SIG-M5 (cell line): ENCODE measurements at regions not wholly inside any gene's neighbourhood (a gene's known extent, or its start where the extent isn't known, plus 50 kb on each side); places are given as distances from the start of the nearest gene placed in this dataset.
"Not testable (repeated sequence)": the region's sequence is repeated elsewhere in the genome, so short reads cannot be mapped to it uniquely, and the experiment has no call there.

ENCODE experiments used
- DNase-seq: peaks from one replicate; lab custom pipeline; 2025; lab: John Stamatoyannopoulos, UW

GRCh38 chr14:43296061-43296460 lies 1211.0 kb downstream of the FSCB start:
- not testable (repeated sequence) for DNase-seq

- no peak for DNase-seq
Measured at GRCh38 chr14:43285575-43285974, 1221.5 kb downstream of the FSCB start.

GRCh38 chr14:43260056-43260455 lies 1247.0 kb downstream of the FSCB start:
- DNase-seq, result no peak

GRCh38 chr14:43258396-43258795 lies 1248.7 kb downstream of the FSCB start:
- DNase-seq, result no peak

GRCh38 chr14:43256996-43257395 lies 1250.1 kb downstream of the FSCB start:
- not testable (repeated sequence) for DNase-seq

GRCh38 chr14:43252866-43253265 lies 1254.2 kb downstream of the FSCB start:
- DNase-seq, result no peak

GRCh38 chr14:43249591-43249990 lies 1257.5 kb downstream of the FSCB start:
- no peak for DNase-seq

GRCh38 chr14:43249116-43249515 lies 1258.0 kb downstream of the FSCB start:
- no peak for DNase-seq

GRCh38 chr14:43247877-43248276 lies 1259.2 kb downstream of the FSCB start:
- DNase-seq, result no peak

GRCh38 chr14:43244142-43244625 lies 1262.9 kb downstream of the FSCB start:
- DNase-seq, result no peak

GRCh38 chr14:43243168-43243567 lies 1263.9 kb downstream of the FSCB start:
- DNase-seq, result no peak

- no peak for DNase-seq
Measured at GRCh38 chr14:43232261-43232660, 1274.8 kb downstream of the FSCB start.

GRCh38 chr14:43215524-43215923 lies 1291.6 kb downstream of the FSCB start:
- DNase-seq, result no peak

- no peak for DNase-seq
Measured at GRCh38 chr14:43207189-43207588, 1299.9 kb downstream of the FSCB start.

GRCh38 chr14:43204816-43205215 lies 1302.3 kb downstream of the FSCB start:
- DNase-seq, result no peak

GRCh38 chr14:43200519-43200918 lies 1306.6 kb downstream of the FSCB start:
- DNase-seq, result no peak

- no peak for DNase-seq
Measured at GRCh38 chr14:43198465-43198864, 1308.6 kb downstream of the FSCB start.

GRCh38 chr14:43184540-43184939 lies 1322.5 kb downstream of the FSCB start:
- no peak for DNase-seq

- no peak for DNase-seq
Measured at GRCh38 chr14:43183916-43184315, 1323.2 kb downstream of the FSCB start.

- no peak for DNase-seq
Measured at GRCh38 chr14:43175896-43176295, 1331.2 kb downstream of the FSCB start.

GRCh38 chr14:43172899-43173548 lies 1334.1 kb downstream of the FSCB start:
- DNase-seq, result no peak

- no peak for DNase-seq
Measured at GRCh38 chr14:43169722-43170121, 1337.4 kb downstream of the FSCB start.

GRCh38 chr14:43168371-43168925 lies 1338.6 kb downstream of the FSCB start:
- DNase-seq, result no peak

GRCh38 chr14:43166163-43166562 lies 1340.9 kb downstream of the FSCB start:
- DNase-seq, result no peak
